ENCODE measurements at regions not wholly inside any gene's neighbourhood (a gene's known extent, or its start where the extent isn't known, plus 50 kb on each side); places are given as distances from the start of the nearest gene placed in this dataset.

GRCh38 chr6:156030053-156030452, 574.4 kb upstream of the NOX3 start:
- no peak overlapping the region for H3K9ac ChIP-seq (ENCODE audit: low read length)
- no peaks in the 10 kb centered on the region for H3K27me3 ChIP-seq (ENCODE audit: low read depth, low read length)
- H3K9me3 ChIP-seq (ENCODE audit: insufficient read depth, low read length), result no peaks in the 10 kb centered on the region
- H3K4me1 ChIP-seq (ENCODE audit: low read length), result no peaks in the 10 kb centered on the region
- no peak overlapping the region for H3K4me2 ChIP-seq (ENCODE audit: low read length)
- no peak for TF ChIP-seq CTCF (IDR thresholded peaks at IDR 0.05; ENCODE audit: low read depth, low read length)
- no peak for TF ChIP-seq EZH2phosphoT487 (IDR thresholded peaks at IDR 0.05; ENCODE audit: low read depth)
- no peaks in the 10 kb centered on the region for H4K20me1 ChIP-seq (ENCODE audit: insufficient read depth, low read length)
- no peak overlapping the region for H2AFZ ChIP-seq (ENCODE audit: low read depth, low read length)
- H3K36me3 ChIP-seq (replicated peaks; ENCODE audit: low read depth, low read length), result no peaks in the 10 kb centered on the region
- H3K4me3 ChIP-seq (ENCODE audit: low read length), result no peak overlapping the region
- no peaks in the 10 kb centered on the region for H3K79me2 ChIP-seq (ENCODE audit: low read length)
- no peak overlapping the region for H3K27ac ChIP-seq (ENCODE audit: low read length)

GRCh38 chr6:156029286-156029985, 573.8 kb upstream of the NOX3 start:
- H3K9ac ChIP-seq (ENCODE audit: low read length), result no peak overlapping the region
- no peaks in the 10 kb centered on the region for H3K4me1 ChIP-seq (ENCODE audit: low read length)
- H3K36me3 ChIP-seq (replicated peaks; ENCODE audit: low read depth, low read length), result no peaks in the 10 kb centered on the region
- H3K79me2 ChIP-seq (ENCODE audit: low read length), result no peaks in the 10 kb centered on the region
- no peaks in the 10 kb centered on the region for H3K9me3 ChIP-seq (ENCODE audit: insufficient read depth, low read length)
- TF ChIP-seq CTCF (IDR thresholded peaks at IDR 0.05; ENCODE audit: low read depth, low read length) (no peak), EZH2phosphoT487 (IDR thresholded peaks at IDR 0.05; ENCODE audit: low read depth) (no peak)
- H2AFZ ChIP-seq (ENCODE audit: low read depth, low read length), result no peak overlapping the region
- no peak overlapping the region for H3K27ac ChIP-seq (ENCODE audit: low read length)
- H4K20me1 ChIP-seq (ENCODE audit: insufficient read depth, low read length), result no peaks in the 10 kb centered on the region
- H3K4me3 ChIP-seq (ENCODE audit: low read length), result no peak overlapping the region
- no peaks in the 10 kb centered on the region for H3K27me3 ChIP-seq (ENCODE audit: low read depth, low read length)
- no peak overlapping the region for H3K4me2 ChIP-seq (ENCODE audit: low read length)

GRCh38 chr6:156028335-156029131, 572.9 kb upstream of the NOX3 start:
- Histone ChIP-seq H3K27me3 (ENCODE audit: low read depth, low read length) (no peaks in the 10 kb centered on the region), H3K9me3 (ENCODE audit: insufficient read depth, low read length) (no peaks in the 10 kb centered on the region), H3K4me3 (ENCODE audit: low read length) (no peak overlapping the region), H3K9ac (ENCODE audit: low read length) (no peak overlapping the region), H3K79me2 (ENCODE audit: low read length) (no peaks in the 10 kb centered on the region), H3K36me3 (replicated peaks; ENCODE audit: low read depth, low read length) (no peaks in the 10 kb centered on the region), H2AFZ (ENCODE audit: low read depth, low read length) (no peak overlapping the region), H3K27ac (ENCODE audit: low read length) (no peak overlapping the region), H4K20me1 (ENCODE audit: insufficient read depth, low read length) (no peaks in the 10 kb centered on the region), H3K4me2 (ENCODE audit: low read length) (no peak overlapping the region), H3K4me1 (ENCODE audit: low read length) (no peaks in the 10 kb centered on the region)
- TF ChIP-seq EZH2phosphoT487 (IDR thresholded peaks at IDR 0.05; ENCODE audit: low read depth) (no peak), CTCF (IDR thresholded peaks at IDR 0.05; ENCODE audit: low read depth, low read length) (no peak)

GRCh38 chr6:156027248-156027626, 571.6 kb upstream of the NOX3 start:
- Histone ChIP-seq H3K9ac (ENCODE audit: low read length) (no peak overlapping the region), H3K4me3 (ENCODE audit: low read length) (no peak overlapping the region), H4K20me1 (ENCODE audit: insufficient read depth, low read length) (no peaks in the 10 kb centered on the region), H3K36me3 (replicated peaks; ENCODE audit: low read depth, low read length) (no peaks in the 10 kb centered on the region), H3K79me2 (ENCODE audit: low read length) (no peaks in the 10 kb centered on the region), H3K27ac (ENCODE audit: low read length) (no peak overlapping the region), H3K4me1 (ENCODE audit: low read length) (no peaks in the 10 kb centered on the region), H3K9me3 (ENCODE audit: insufficient read depth, low read length) (no peaks in the 10 kb centered on the region), H3K4me2 (ENCODE audit: low read length) (no peak overlapping the region), H2AFZ (ENCODE audit: low read depth, low read length) (no peak overlapping the region), H3K27me3 (ENCODE audit: low read depth, low read length) (no peaks in the 10 kb centered on the region)
- TF ChIP-seq CTCF (IDR thresholded peaks at IDR 0.05; ENCODE audit: low read depth, low read length) (no peak), EZH2phosphoT487 (IDR thresholded peaks at IDR 0.05; ENCODE audit: low read depth) (no peak)
